RPMI8226 (cell line): ENCODE measurements at regions not wholly inside any gene's neighbourhood (a gene's known extent, or its start where the extent isn't known, plus 50 kb on each side); places are given as distances from the start of the nearest gene placed in this dataset.

Experiments used
- DNase-seq: peaks from one replicate; pipeline ENCODE4 v3.0.0-alpha.2; 2015

DNA sequence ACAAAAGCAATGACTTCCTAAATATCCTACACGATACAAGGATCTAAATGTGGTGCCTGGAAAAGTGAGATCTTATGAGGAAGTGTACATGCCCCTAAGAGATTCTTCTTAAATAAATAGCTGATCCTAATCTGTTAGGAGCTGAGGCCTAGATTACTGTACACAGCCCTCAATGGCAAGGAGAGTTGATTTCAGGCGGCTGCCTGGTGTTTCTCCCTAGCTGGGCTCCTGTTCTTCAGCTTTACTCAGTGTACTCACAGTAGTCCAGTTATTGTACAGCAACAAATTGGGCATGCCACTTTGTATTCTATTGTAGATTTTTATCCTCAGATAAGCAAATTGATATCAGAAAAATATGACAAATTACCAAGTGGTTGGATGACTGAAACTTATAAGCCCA, 358.2 kb upstream of the PDGFD start:
- no peak for DNase-seq

DNA sequence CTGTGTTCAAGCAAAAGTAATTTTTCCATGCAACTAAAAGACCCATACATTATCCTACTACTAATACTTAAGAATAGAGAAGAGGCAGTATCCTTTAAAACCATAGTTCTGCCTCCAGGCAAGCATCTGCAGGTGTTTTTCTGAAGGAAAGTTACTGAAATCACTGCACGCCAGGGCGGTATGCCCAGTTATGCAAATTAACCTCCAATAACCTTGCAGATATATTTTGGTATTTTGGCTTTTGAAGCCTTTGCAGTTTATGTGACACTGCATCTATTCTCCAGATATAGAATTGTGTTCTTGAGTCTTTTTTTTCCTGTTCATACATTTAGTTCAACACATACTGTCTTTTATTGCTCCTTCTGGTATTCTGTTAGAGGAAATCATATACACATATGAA, 346.2 kb upstream of the PDGFD start:
- no peak for DNase-seq

DNA sequence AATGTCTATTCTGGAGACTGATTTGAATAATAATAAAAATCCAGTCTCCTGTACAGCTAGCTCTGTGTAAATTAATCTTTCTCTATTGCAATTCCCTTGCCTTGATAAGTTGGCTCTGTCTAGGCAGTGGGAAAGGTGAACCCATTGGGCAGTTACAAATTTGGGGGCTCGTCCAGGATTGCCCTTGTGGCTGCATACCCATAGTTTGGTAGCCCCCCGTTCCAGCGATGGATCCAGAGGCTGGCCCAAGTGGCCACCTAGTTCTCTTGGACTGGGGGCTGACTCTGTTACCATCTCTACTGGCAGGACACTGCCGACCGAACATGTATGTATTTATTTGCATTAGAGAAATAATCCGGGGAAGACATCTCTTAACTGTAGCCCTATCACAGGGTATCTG, 326.2 kb upstream of the PDGFD start:
- no peak for DNase-seq

DNA sequence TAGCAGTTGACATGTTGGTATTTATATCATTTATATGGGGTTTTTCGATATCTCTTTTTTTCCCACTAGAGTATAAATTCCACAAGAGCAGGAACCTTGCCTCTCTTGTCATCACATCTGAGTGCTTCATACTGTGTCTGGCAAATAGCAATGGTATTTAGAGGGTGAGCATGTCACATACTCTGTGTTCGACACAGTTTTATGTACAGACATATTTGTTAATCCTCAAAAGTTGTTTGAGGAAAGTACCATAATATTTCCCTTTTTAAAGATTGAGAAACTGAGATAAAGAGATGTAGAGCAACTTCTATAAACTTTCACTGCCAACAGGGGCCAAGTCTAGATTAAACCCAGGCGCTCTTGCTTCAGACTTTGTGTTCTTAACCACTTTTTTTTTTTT, 324.6 kb upstream of the PDGFD start:
- DNase-seq: no peak

DNA sequence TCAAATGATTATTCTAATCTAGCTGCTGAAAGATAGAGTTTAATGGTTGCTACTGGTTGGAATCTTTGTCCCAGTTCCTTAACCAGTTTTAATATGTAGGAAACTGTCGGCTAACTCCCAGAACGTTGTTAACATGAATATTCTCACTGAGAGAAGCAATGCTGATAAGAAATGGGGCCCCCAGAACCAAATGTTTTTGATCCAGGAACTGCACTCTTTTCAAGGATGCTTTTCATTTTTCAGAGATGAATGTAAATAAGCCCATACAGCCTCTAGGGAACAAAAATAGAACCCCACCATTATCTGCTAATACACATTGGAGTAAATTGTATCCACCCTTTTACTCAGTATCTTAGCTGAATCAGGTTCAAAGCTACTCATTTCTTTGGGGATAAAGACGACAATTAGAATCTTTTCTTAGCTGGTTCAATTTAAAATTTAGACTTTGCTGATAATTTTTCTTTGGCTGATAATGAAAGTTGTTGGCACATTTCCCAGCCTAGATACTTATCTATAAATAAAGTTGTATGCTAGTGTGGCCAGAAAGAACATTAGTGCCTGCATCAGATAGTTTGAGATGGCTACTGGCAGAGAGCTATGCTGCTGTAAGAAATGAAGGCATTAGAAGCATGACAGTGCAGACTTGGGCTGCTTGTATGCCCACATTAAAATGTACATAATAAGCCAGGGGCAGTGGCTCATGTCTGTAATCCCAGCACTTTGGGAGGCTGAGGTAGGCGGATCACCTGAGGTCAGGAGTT, 323.3 kb upstream of the PDGFD start:
- DNase-seq: no peak

DNA sequence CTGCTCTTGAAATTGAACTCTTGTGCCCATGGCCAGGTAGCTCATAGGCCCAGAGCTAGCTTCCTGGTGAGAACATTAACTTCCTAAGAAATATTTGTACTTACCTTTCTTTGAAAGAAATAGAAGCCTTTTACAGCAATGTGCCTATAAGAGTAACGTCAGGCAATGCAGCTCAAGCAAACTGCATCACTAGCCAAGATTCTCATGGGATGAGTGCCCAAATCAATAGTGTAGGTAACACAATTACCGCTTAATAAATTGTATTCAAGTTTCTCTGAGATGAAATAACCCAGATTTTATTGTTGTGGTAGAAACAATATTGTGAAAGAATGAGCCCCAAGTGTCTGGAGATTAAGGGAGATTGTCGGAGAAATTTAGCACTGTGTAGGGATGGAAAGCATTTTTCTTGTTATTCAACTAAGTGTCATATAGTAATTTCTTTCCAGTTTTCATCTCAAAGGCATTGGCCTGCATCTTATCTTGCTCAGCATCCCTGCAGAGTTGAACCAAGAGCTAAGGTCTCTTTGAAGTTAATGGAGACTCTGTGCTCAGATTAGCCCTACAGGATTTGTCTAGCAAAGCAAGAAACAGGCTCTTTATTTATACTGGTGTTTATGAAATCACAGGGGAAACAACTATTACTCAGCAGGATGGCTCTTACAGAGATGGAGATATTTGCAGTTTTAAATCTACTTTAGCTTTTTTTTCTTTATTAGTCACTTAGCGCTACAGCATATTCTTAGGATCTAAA, 321.0 kb upstream of the PDGFD start:
- DNase-seq: no peak

DNA sequence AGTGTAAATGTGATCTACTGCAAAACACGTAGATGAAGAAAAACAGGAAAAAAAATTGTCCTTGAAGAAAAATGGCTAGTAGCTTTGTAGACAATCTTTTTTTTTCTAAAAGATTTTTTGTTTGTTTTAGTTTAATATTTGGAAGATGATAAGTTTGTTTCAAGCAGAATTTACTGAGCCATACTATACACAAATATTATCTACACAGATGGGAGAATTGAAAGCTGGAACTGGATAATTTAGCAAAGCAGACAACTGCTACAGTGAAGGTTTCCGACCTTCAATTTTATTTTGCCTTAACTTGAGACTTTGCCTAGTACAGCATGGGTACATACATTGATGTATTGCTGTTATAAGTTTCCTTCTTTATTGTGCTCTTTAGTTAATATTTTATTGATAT, 313.0 kb upstream of the PDGFD start:
- DNase-seq: no peak

DNA sequence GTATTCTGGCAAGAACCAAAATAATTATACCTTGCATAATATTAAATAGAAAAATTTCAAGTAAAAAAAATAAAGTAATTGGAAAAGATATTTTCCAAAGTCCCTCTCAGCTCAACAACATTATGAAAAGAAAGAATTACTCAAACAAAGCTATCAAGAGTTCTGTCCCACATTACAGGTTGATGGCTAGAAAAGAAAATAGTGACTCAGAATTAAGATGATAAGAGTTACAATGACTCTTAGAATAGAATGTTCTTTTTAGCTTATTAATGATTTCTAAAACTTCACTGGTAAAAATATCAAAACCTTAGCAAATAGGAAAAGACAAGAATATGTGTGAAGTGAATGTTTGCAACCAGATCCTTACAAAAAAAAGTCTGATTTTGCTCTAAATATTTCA, 312.5 kb upstream of the PDGFD start:
- DNase-seq: no peak

DNA sequence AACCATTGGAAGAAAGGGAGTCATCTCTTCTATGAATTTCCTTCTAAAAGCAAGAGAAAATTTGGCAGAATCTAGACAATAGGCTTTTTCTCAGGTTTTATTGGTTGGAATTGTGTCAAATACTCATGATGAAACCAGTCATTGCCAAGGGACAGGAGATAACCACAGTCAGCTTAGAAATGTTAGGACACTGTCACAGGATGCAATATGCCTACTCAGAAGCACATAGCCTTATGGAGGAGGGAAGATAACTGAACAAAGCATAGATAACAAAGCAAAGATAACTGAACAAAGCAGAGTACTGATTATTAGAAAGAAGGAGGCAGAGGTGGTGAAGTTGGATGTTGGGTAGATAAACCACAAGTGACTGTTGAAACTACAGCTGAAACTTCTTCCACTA, 303.5 kb upstream of the PDGFD start:
- DNase-seq: no peak

DNA sequence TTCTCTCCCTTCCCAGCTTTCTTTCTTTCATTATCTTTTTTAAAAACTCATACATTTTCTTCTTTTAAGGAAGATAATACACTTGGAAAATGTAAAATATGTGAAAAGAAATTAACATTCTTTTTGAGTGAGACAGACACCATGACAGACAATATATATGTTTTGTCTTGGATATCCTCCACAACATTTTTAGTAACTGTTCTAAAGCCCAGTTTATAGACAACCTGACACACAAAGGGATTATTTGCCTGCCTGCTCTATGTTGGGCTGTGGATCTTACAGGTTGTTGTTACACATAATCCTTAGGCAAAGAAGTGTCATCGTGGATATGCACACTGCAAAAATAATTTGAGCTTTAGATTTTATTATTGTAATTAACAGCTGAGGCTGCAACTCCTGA, 301.4 kb upstream of the PDGFD start:
- no peak for DNase-seq

DNA sequence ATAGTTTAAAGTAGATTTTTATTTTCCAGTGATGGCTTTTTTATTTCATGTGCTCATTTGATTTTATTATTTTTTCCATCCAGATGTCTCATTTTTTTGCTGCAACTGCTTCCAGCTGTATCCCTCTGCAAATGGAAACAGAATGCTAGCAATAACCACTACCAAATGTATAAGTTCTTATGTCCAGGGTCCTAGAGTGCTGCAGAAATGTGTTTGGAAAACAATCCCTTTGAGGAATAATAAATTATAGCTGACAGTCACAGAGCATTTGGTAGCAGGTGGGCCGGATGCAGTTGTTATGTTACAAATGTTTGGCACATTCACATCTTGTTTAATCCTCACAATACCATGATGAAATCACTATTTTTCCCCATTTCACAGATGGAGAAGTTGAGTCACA, 300.7 kb upstream of the PDGFD start:
- DNase-seq: no peak

DNA sequence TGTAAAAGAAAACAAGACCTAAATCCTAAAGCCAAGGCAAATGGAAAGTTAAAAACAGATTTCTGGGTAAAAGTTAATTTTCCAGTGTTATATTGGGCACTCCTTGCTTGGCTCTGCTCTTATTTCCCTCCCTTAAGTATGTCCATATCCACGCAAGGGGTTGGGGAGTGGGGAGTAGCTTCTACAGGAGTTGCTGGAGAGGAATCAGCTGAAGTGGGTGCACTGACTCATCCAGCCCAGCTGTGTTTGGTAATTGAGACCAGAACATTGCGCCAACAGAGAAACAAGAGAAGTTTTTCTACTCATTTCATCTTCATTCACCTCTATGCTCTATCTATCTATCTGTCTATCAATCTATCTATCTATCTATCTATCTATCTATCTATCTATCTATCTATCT, 298.4 kb upstream of the PDGFD start:
- no peak for DNase-seq

DNA sequence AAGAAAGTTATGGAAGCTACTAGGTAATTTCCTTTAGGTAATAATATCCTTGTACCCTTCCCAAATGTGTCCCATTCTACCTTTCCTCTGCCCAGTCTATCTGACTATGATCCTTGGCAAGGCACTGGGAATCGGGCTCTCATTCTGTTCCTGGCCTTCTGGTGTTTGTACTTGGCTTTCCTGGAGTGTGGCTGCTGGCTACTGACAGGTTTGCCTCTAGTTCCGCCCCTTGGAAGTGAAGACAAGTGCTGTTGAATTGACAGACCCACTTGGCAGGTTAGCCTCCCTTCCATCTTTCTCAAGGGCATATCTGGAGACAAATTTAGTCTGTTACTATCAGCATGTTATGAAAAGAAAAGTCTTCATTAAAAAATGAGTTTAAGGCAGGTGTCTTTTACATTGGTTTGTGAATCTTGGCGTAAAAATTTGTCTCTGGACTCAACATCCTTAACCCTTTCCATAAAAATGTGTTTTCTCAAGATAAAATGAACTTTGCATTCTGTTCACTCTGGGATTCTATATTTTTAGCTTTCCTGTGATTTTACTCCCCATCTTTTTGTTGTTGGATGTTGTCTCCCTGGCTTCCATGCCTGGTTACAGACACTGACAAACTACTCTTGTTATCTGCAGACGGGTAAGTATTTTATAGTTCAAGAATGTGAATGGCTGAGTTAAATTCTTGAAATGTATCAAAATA, 287.4 kb upstream of the PDGFD start:
- no peak for DNase-seq

DNA sequence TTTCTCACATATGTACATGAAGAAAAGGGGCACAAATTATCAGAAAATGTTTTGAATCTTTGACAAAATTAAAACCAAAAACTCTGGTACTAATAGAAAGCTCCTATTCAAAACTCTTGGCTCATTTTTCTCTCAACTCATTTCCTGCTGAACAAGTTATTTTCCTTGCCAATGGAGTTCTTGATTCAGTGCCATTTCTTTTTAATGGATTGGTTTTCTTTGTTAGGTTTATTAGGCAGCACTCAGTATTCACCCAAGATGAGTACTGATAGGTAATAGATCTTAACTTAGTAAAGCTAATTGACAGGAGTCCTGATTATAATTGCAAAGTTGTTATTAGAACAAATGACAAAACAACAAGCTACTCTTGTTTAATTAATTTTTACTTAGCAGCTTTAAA, 279.4 kb upstream of the PDGFD start:
- no peak for DNase-seq

DNA sequence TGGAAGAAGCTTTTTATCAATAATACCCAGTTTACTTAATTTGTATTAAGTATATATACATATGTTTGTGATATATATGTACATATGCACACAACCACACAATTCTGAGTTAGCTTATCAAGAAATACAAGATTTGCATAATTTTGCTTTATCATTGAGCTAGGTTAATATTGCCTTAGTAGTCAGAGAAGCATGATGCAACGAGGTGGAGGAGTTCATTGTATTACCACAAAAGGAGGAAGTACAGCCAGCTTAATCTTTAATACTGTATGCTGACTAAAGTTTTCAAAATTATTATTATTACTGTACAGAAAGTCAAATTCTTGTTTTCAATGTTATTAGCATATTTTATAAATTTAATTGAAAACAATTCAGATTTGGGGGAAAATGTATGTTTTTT, 278.4 kb upstream of the PDGFD start:
- DNase-seq: no peak

DNA sequence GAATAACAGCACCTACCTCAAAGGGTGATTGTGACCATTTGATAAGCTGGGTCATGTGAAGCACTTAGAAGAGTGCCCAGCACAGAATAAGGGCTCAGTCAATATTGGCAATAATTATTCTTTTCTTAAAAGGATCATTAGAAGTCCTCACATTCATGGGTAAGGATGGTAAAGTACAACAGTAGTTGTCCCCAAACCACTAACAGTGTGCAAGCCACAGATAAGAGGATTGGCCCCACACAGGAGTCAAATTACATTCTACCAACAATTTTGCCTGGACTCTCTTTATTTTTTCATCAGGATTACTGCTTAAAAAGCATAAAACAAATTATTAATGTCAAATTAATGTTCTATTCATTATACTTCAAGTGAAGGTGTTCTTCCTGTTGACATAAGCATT, 271.5 kb upstream of the PDGFD start:
- no peak for DNase-seq

DNA sequence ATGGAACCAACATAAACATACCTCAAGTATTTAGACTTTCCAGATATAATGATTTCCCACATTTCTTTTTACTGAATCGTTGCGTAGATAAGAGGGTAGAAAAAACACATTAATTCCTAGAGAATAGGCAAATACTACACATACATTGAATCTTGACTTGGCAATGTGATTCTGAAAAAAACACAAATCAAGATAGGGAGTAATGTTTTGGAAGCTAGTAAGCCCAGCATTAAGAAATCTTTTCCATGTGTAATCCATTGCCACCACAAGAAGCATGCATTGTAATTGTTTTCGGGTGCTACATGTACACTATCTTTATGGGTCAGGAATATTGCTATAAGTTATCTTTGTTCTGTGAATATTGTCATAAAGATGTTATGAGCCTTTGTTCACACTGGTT, 269.8 kb upstream of the PDGFD start:
- DNase-seq: no peak

DNA sequence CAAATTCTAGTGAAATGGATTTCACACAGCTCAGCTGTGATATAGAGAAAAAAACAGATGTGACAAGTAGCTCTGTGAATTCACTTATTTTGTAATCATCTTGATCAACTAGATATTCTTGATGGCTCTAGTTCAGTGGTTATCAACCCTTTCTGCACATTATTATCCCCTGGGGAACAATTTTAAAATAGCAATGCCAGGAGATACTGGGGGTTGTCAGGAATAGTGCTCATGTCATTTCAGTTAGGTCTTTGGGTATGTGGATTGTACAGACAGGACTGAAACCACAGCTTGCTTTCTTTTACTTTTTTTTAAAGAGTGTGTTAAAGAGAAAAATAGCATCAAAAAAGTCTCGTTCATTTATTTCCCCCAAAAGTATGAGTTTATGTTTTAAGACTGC, 269.0 kb upstream of the PDGFD start:
- DNase-seq: no peak

DNA sequence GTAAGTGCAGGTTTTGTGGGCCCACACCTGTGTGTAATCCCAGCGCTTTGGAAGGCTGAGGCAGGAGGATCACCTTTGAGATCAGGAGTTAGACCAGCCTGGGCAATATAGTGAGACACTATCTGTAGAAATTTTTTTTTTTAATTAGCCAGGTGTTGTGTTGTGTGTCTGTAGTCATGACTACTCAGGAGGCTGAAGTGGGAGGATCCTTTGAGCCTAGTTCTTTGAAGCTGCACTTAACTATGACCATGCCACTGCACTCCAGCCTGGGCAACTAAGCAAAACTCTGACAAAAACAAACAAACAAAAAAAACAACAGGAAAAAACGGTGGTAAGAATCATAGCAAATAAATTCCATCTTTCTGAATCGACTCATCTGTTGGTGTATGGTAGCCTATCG, 268.6 kb upstream of the PDGFD start:
- DNase-seq: no peak

DNA sequence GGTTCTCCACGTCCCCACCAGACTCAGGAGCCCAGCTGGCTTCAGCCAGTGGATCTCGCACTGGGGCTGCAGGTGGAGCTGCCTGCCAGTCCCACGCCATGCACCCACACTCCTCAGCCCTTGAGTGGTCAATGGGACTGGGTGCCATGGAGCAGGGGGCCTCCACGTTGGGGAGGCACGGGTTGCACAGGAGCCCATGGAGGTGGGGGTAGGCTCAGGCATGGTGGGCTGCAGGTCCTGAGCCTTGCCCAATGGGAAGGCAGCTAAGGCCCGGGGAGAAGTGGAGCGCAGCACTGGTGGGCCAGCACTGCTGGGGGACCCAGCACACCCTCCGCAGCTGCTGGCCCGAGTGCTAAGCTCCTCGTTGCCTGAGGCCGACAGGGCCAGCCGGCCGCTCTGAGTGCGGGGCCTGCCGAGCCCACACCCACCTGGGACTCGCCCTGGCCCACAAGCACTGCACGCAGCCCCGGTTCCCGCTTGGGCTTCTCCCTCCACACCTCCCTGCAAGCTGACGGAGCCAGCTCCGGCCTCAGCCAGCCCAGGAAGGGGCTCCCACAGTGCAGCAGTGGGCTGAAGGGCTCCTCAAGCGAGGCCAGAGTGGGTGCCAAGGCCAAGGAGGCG, 258.5 kb upstream of the PDGFD start:
- DNase-seq: no peak

DNA sequence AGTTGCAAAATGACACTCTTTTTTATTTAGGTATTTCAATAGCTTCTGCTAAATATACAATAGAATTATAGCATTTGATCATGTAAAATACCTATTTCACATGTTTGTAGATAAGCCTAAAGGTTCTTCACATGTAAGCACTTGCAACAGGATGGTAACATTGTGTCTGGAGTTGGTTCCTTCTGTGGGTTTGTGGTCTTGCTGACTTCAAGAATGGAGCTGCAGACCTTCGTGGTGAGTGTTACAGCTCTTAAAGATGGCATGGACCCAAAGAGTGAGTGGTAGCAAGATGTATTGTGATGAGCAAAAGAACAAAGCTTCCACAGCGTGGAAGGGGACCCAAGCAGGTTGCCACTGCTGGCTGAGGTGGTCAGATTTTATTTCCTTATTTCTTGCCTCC, 246.4 kb upstream of the PDGFD start:
- DNase-seq: no peak

DNA sequence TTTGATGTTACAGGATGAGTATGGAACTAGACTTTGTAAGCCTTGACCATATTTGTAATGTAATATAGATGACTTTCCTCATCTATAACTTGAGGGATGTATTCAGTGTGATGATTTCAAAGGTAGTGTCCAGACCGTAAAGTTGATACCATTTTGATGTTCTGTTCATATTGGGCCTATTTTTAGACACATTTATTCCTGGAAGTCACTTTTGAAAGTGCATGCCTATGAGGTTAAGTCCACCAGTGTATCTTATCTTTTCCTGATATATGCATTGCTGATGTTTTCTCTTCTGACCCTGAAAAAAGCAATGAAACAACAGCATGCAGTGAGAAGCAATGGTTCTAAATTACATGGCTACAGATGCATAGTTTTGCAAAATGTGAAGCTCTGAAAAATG, 244.7 kb upstream of the PDGFD start:
- DNase-seq: no peak

DNA sequence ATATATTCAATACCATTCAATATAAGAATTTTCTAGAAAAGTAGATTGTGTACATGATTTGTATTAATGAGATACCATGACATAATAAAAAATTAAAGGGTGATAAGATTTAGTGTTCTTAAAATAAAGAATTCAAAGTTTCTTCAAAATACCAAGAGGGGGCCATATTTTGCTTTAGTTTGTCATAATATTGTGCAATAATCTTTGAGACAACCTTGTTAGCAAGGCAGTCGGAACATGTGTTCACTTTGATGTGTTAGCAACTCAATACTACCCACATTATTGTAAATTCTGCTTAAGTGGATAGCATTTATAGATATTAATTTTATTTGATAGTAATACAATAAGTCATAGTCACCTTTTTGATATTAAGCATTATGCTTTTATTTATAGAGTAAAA, 241.3 kb upstream of the PDGFD start:
- no peak for DNase-seq
